HK-2 (cell line): ENCODE measurements at regions not wholly inside any gene's neighbourhood (a gene's known extent, or its start where the extent isn't known, plus 50 kb on each side); places are given as distances from the start of the nearest gene placed in this dataset.

Source experiments
- DNase-seq: peaks from one replicate; pipeline ENCODE4 v3.0.0-alpha.2; 2018; ENCODE audit not compliant: unreplicated experiment

DNA sequence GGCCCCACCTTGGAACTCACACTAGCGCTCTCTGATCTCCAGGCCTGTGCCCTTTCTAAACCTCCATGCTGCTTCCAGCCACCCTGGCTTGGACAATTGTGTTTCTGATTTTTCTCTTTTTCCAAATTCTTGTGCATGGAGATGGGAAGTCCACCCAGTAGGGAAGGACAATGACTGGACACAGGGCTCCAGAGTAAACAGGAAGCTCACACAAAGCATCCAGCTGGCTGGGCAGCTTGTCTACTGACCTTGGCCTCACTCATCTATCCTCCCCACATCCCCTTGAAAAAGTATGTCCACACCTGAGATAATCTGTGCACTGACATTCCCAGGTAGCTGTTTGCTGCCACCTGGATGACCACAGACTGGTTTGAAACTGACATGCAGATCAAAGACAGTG lies 331.2 kb upstream of the MAF start:
- DNase-seq = no peak

DNA sequence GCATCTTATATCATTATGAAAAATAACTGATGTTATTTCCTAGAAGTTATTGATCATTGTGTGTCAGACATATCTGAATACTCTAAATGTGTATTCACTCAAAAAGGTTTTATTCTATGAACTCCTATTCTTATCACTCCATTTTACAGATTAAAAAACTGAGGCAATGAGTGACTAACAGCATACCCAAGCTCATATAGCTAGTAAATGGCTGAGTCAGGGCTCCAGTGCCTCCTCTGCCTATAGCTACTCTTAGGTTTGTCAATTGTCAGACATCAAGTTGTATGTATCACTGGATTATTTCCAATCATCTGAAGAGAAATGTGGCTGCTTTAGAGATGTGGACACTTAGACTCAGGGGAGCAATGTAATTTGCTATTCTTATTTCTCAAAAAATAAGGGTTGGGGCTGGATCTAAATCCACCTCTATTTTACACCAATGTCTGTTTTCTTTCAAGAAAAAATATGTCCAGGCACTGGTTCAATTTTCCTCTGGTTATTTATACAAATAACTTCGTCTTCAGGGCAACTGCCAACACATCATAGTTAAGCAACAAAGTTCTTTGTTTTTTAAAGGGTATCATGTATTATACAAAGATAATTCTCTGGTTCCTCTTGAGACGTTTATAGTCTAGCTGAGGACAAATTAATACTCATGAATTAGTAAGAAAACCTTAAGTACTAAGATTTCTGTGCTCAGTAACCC lies 328.9 kb upstream of the MAF start:
- no peak for DNase-seq

DNA sequence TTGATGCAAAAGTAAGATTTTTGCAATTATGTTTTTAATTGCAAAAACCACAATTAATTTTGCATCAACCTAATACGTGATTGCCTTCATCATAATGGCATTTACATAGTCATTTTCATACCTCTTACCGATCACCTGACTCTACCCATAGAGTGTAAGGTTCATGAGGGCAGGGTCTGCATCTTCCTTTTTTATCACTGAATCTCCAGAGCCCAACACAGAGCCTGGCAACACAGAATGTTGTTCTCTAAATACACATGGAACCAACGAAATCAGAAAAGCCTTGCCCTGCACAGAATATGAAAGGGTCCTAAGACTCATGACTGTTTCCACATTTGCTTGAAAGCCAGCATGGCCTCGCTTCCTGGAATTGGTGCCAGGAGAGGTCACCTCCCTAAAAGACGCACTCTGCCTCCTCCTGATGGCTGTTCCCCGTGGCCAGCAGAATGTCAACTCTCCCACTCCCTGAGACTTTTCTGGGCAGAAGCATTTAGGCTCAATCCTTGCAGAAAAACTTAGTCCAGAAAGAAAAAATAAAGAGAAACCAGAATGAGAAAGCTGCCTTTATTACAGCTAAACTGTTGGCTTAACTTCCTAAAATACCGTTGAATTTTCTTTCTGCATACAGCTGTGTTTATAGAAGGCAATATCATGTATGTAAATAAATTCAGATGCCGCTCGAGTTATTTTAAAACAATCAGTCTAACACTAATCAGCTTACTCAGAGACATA lies 327.8 kb upstream of the MAF start:
- DNase-seq = no peak

DNA sequence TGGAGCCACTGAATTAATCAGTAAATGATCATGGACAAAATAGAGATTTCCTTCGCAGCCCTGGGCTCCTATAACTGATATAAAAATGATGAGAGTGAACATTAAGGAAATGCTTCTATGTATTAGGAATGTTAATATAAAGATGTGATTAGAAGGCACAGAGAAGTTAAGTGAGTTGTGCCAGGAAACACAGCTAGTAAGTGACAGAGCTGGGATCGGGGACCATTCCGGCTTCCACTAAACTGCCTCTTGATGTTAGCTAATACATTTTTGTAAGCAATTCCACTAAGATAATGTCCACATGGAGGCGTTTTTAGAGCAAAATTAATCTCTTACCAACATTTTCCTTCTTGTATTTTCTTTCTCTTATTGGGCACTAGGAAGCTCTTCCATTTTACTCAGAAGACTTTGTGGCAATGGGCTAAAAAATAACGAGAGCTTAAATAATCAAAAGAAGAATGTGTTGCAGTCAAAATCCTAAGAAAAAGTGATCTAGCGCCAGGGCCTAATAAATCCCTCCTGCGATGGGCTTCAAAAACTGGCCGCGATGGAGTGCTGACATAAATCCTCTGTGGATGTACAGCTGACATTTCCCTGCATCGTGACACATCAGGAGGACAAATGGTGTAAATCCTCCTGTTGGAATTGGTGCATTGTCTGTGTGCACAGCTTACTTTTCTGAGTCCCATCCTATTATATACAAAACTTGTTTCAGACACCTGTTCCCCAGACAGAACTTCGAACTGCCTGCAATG lies 326.1 kb upstream of the MAF start:
- no peak for DNase-seq

DNA sequence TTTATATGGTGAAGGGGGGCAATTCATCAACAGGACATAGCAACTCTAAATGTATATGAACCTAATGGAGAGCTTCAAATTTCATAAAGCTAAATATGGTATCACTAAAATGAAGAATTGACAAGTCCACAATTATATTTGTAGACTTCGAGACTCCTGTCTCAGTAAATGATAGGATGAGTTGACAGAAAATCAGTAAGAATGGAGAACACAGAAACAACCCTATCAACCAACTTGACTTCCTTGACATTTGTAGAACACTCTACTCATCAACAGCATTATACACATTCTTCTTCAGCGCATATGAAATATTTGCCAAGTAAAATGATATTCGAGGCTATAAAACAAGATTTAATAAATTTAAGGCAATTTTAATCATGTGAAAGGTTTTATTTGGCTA lies 322.9 kb upstream of the MAF start:
- no peak for DNase-seq

DNA sequence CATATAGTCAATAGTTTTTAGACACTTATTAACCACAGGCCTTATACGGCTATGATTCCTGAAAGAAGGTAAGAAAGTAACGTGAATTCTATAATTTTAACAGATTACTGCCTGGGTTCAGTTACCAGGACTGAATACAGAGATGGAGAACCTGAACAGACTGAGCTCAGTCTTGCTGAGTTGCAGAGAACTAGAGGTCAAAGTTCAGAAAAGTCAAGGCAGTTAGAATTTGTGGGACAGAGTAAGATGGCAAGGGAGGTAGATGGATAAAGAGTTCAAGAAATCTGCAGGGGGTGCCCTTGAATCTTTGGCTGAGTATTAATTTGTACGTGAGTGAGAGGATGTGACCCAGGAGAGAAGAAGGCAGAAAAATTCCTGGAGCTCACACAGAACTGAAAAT lies 320.1 kb upstream of the MAF start:
- DNase-seq = no peak

DNA sequence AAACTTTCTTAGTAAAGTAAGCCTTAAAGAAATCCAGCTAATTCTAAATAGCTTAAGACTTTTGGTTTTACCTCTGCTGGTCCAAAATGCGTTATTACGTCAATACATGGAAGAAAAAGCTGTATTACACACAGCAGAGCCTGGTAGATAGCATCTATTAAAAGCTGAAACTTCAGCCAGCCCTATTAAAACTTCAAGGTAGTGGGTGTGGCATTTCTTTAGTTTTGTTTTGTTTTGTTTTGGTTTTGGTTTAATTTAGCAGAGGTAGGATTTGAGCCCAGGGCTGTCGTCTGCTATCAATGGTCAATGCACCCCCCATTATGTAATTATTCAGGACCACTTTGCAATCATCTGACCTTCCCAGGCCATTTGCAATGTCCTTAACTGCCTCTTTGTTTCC lies 318.4 kb upstream of the MAF start:
- no peak for DNase-seq

DNA sequence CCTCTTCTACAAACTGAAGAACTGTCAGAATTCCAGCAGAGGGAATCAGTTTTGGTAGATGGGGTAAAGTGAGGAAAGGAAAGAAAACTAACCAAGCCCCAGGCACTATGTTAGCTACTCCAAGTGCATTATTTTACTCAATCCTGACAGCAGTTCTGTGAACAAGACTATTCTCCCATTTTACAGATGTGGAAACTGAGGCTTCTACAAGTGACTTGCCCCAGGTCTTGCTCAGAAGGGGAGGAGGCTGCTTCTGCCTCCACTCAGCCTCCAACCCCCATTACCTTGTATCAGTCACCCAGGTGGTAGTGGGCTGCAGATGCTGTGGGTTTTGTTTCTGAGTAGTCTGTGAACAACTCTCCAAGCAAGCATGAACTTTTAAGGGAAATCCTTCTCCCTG lies 315.2 kb upstream of the MAF start:
- DNase-seq = no peak

DNA sequence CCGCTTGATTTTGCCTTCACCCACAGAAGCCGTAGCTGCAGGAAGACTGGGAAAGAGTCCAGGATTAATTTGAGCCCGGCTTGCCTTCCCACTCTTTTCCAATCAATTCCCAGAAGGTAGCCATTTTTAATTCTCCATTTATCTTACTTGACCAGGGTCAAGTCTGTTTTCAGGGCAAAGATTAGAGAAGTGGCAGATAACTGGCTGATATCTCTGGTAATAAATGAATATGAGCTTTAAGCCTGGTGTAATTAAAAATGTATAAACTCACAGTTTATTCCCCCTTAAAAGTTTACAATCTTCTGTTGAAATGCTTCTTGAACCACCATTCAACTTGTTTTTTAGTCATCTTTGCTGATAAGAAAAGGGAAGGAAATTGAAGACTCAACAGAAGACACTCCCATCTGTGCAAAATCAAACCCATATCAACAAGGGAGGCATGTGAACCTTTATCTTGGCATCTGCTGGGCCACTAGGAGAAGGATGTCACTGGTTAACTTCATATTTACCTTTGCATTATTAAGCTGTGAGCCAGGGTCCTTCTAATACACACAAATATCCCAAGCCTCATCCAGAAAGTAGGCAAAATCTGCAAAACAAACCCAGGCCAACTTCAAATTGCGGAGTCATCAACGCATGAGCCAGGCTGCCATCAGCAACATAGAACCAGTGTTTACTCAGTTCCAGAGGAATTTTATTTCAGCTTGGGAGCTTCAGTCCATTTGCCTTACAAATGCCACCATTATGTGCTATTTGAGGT lies 314.6 kb upstream of the MAF start:
- no peak for DNase-seq

DNA sequence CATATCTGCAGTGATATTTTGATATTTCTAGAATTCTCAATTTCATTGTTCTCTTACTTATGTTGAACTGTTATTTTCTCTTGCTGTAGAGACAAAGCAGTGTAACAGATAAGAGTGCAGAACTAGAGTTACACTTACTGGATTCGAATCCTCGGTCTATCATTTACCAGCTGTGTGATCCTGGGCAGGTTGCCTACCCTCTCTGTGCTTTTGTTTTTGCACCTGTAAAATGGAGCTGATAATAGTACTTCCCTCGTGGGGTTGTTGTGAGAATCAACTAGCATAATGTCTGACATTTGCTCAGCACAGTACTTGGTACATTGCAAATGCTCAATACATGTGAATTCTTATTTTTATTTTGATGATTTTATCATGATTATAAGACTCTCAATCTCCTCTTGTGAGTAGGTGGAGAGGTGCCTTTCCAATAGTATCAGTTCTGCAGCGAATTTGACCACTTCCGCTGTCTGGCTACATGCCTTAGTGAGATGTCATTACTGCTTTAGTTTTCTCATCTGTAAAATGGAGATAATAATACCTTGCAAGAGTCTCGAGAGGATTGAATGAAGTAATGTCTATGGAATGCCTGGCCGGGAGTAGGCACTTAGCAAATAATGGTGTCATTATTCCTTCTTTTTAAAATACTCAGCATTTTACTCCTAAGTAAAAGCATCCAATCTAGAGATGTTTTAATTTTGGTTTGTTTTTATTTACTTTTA lies 312.2 kb upstream of the MAF start:
- no peak for DNase-seq

DNA sequence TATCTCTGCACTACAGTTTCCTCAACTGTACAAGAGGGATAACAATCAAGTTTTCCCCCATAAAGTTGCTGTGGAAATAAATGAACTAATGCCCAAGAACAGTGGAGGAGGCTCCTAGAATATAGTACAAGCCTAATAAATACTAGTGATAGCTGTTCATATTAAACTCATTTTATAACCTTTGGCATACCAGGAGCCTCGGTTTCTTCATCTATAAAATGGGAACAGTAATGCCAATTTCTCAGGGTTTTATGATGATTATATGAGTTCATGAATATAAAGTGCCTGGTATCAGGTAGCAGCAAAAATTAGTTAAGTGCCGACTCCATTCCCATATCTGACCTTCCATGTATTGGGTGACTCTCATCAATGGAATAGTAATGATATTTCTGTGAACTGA lies 311.1 kb upstream of the MAF start:
- no peak for DNase-seq

DNA sequence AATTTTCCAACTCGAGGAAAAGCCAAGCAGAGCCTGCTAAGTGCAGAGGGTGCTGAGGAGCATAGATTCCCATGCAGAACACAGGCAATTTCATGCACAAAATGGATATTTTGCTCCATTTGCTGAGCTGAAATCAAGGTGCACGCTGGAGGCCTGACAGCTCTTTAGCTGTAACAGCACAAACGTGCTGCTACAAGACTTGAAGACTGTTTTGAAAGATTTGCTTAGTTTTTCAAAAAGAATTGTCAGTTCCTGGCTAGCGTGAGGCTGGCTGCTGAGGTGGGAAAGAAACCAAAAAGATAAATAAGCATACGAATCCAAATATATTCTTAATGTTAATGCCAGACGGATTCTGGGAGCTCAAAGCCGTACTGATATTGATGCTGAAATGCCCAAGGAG lies 309.0 kb upstream of the MAF start:
- no peak for DNase-seq

DNA sequence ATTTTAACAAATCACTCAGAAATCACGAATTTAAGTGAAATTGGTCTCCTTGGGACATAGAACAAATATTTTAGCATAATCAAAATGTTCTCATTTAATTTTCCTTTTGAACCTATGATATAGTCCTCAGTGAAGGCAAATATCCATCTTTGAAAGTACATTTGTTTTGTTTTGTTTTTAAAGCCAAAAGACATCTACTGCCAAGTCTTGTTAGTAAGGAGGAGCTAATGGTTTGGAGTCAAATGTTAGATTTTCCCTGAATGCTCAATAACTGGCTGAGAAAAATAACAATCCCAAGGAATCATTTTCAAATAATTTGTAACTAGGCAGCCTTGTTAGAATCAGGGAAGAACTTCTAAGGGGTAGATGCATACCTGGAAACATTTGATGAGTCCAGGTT lies 302.9 kb upstream of the MAF start:
- DNase-seq = no peak

DNA sequence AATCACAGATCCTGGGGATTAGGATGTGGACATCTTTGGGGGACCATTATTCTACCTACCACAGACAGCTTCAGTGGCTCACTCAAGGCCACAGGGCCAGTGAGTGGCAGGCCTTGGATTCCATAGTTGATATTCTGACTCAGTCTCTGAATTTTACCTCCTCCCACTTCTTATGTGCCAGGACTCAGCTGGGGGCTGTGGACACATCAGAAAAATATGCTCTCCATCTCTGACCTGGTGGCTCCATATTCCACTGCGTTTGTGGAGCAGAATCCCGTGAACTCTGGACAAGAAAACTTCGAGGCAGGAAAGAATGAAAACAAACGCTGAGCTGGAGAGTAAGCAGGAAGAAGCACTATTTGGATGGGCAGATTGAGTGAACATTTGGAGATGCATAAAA lies 301.8 kb upstream of the MAF start:
- DNase-seq = no peak

DNA sequence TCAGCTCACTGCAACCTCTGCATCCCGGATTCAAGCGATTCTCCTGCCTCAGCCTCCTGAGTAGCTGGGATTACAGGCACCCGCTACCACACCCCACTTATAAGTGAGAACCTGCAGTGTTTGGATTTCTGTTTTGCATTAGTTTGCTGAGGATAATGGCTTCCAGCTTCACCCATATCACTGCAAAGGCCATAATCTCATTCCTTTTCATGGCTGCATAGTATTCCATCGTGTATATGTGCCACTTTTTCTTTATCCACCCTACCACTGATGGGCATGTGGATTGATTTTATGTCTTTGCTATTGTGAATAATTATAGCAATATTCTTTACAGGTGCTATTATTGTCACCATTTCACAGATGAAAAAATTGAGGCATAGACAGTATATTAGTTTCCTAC lies 301.0 kb upstream of the MAF start:
- no peak for DNase-seq

DNA sequence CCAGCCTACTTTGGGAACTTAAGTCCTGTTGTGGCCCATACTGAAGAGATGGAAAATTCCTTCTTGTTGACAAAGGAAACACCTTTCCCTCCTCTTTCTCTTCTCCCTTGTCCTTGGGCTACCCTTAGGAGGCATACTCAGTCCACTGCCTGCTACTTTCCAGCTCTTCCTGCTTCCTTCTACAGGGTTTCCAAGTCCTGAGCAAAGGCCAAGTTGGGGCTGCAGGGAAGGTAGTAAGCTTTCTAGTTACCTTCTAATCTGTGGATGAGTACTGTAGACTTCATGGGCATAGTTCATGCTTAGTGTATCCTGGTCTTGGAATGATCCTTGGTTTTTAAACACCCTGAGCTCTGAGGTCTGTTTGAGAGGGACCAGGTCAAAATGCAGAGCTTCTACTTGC lies 299.2 kb upstream of the MAF start:
- no peak for DNase-seq

DNA sequence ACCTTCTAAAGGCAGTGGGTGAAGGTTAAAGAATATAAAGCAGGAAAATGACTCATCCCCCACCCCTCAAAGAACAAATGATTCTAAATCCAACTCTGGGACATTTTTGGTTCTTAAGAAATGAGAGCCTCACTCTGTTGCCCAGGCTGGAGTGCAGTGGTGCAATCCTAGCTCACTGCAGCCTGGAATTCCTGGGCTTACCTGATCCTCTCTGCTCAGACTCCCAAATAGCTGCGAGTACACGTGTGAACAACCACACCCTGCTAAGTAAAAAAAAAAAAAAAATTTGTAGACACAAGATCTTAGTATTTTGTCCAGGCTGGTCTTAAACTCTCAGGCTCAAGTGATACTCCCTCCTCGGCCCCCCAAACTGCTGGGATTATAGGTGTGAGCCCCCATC lies 298.8 kb upstream of the MAF start:
- no peak for DNase-seq

DNA sequence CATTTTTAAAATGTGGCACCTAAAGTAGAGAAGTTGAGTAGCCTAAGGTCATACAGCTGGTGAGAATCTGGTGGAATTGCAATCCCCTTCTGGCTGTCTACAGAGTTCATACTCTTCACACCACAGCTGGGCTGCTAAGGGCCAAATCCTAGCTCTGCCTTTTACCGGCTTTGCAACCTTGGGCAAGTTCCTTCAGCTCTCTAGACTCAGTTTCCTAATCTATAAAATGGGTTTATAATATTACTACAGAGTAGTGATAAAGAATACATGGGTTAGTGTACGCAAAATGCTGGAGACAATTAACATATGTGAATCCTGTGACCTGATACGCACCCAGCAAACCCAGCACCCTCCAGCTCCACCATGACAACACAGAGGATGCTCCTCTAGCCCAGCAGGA lies 298.2 kb upstream of the MAF start:
- DNase-seq = no peak

DNA sequence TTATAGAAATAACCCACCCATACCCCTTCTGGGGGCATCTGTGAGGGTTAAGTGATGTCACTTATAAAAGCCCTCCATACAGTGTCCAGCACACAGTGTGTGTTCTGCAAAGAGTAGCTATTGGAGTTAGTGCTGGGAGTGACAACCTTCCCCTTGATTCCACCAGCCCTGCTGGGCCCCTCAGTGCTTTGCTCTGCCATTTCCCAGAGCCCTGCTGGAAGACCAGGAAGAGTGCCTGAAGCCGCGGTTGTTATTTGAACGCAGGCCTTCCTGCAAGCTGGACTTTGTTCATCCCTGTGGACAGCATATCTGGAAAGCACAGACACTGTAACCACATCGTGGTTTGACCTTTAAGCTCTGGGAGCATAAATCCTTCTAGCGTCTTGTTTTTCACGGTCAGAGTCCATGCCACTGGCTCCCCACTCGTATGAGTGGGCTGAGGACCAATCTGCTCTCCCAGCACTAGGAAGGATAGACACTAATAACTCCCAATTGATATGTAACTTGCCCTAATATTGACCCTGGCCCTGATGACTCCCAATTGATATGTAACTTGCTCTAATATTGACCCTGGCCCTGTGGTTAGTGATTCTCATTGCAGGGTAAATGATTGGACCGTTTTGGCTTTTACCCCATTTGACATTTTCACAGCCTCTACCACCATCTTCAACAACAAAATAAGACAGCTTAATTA lies 297.1 kb upstream of the MAF start:
- DNase-seq = peak; percentile 5

DNA sequence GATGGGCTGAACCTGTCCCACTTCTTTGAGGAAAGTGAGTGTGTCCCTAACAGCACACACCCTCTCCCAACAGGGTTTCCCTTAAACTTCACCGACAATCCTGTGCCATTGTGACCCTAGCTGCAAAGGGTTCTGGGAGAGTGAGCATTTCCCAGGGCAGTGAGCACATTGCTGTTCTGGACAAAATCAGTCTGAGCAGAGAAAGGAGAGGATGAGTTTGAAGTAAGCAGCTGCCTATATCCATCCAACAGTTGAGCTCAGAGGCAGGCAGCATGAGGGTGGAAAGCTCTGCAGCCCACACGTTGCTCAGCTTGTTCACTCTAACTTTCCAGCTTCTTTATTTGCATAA lies 296.5 kb upstream of the MAF start:
- no peak for DNase-seq

DNA sequence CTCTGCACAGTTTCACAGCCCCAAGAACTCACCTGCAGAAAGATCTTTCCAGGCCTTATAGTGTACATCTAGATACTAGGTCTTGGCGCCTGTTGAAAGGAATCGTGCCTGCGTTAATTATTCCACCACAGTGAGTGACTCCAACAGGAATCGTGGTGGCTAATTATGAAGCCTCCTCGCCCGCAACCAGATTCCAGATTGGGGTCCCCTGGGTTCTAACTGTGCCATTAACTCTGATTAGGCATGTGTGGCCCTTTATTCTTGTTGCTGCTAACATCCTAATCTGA lies 295.3 kb upstream of the MAF start:
- DNase-seq = no peak
